IMR-90 (cell line): ENCODE measurements at regions not wholly inside any gene's neighbourhood (a gene's known extent, or its start where the extent isn't known, plus 50 kb on each side); places are given as distances from the start of the nearest gene placed in this dataset.
A peak's percentile ranks its signal among the peaks of the same experiment; 100 is the strongest.

Experiments
- ATAC-seq: fragments of 200-7000 bp; cut with Tn5 transposase; 2 replicates; pipeline ENCODE4 v1.9.1; 2020; ENCODE audit warnings: low read depth, mild to moderate bottlenecking, moderate library complexity
- BruUV-seq: library from RNA; stranded (reverse); fragments of 400-500 nt; replicated peaks from 2 replicates; lab custom pipeline; 2021; lab: Mats Ljungman, UMichigan
- CTCF ChIA-PET: fragments of 300-600 bp; formaldehyde crosslinking; extraction: SDS; loops from one replicate; lab custom pipeline; 2021; ENCODE audit warnings: antibody characterized with exemption; lab: Yijun Ruan, JAX
- POLR2A ChIA-PET: fragments of 300-600 bp; sonication (Branson Sonifier 250); formaldehyde crosslinking; loops from one replicate; lab custom pipeline; 2022; ENCODE audit warnings: antibody characterized with exemption; ENCODE audit not compliant: unreplicated experiment; lab: Charles Lee
- DNase-seq: peaks from one replicate; pipeline ENCODE4 v3.0.0; 2013
- H2AFZ ChIP-seq: replicated peaks from 2 replicates; pipeline ENCODE3; 2013; ENCODE audit warnings: low read length, mild to moderate bottlenecking; ENCODE audit not compliant: poor library complexity
- H2AK5ac ChIP-seq: 2 replicates; pipeline ENCODE4 v1.6.1; 2013; ENCODE audit warnings: low read depth, low read length, inconsistent platforms
- H2AK9ac ChIP-seq: replicated peaks from 2 replicates; pipeline ENCODE3; 2013; ENCODE audit warnings: mild to moderate bottlenecking, low read depth, low read length, moderate library complexity; ENCODE audit not compliant: poor library complexity
- H2BK120ac ChIP-seq: 2 replicates; pipeline ENCODE4 v1.6.1; 2013; ENCODE audit warnings: low read depth, low read length, inconsistent platforms
- H2BK15ac ChIP-seq: 3 replicates; pipeline ENCODE4 v1.6.1; 2013; ENCODE audit warnings: low read depth, low read length, inconsistent platforms
- H2BK20ac ChIP-seq: 2 replicates; pipeline ENCODE4 v1.6.1; 2013; ENCODE audit warnings: low read depth, mild to moderate bottlenecking, inconsistent platforms, low read length, moderate library complexity
- H2BK5ac ChIP-seq: 2 replicates; pipeline ENCODE4 v1.6.1; 2013; ENCODE audit warnings: mild to moderate bottlenecking, low read depth, low read length, inconsistent platforms; ENCODE audit not compliant: poor library complexity, severe bottlenecking
- H3K14ac ChIP-seq: replicated peaks from 2 replicates; pipeline ENCODE4 v1.6.1; 2013; ENCODE audit warnings: low read depth, low read length, inconsistent platforms
- H3K18ac ChIP-seq: 2 replicates; pipeline ENCODE4 v1.6.1; 2013; ENCODE audit warnings: low read depth, low read length, control low read depth
- H3K23ac ChIP-seq: 2 replicates; pipeline ENCODE4 v1.6.1; 2013; ENCODE audit warnings: low read depth, low read length, inconsistent platforms
- H3K27ac ChIP-seq: 2 replicates; pipeline ENCODE4 v1.5.1; 2013; ENCODE audit warnings: mild to moderate bottlenecking, control low read depth, low read length; ENCODE audit not compliant: insufficient read depth
- H3K27me3 ChIP-seq: 2 replicates; pipeline ENCODE4 v1.6.1; 2013; ENCODE audit warnings: low read length; ENCODE audit not compliant: control insufficient read depth, insufficient read depth
- H3K36me3 ChIP-seq: 2 replicates; pipeline ENCODE4 v1.6.1; 2013; ENCODE audit warnings: low read length, mixed read lengths; ENCODE audit not compliant: control insufficient read depth, insufficient read depth
- H3K4ac ChIP-seq: 2 replicates; pipeline ENCODE4 v1.6.1; 2013; ENCODE audit warnings: low read depth, low read length, inconsistent platforms
- H3K4me1 ChIP-seq: 2 replicates; pipeline ENCODE4 v1.6.1; 2013; ENCODE audit warnings: low read length, mixed read lengths; ENCODE audit not compliant: control insufficient read depth, insufficient read depth
- H3K4me2 ChIP-seq: 2 replicates; pipeline ENCODE4 v1.6.1; 2013; ENCODE audit warnings: low read depth, mild to moderate bottlenecking, control low read depth, low read length, moderate library complexity
- H3K4me3 ChIP-seq: 2 replicates; pipeline ENCODE4 v1.5.1; 2013; ENCODE audit warnings: low read depth, mild to moderate bottlenecking, control low read depth, low read length, moderate library complexity; ENCODE audit not compliant: insufficient read depth
- H3K56ac ChIP-seq: 2 replicates; pipeline ENCODE4 v1.6.1; 2013; ENCODE audit warnings: low read length, inconsistent platforms; ENCODE audit not compliant: insufficient read depth; ENCODE audit errors: extremely low read depth
- H3K79me1 ChIP-seq, 2 experiments: 2 replicates each; pipeline ENCODE4 v1.6.1; 2013; ENCODE audit warnings: low read length in 2 of 2, inconsistent platforms in 1 of 2, low read depth in 1 of 2
- H3K9ac ChIP-seq: 2 replicates; pipeline ENCODE4 v1.6.1; 2013; ENCODE audit warnings: low read depth, low read length, control low read depth
- H3K9me1 ChIP-seq: 2 replicates; pipeline ENCODE4 v1.6.1; 2013; ENCODE audit warnings: low read length, inconsistent platforms; ENCODE audit not compliant: insufficient read depth
- H3K9me3 ChIP-seq: 2 replicates; pipeline ENCODE4 v1.6.1; 2013; ENCODE audit warnings: low read length; ENCODE audit not compliant: control insufficient read depth, insufficient read depth
- H4K20me1 ChIP-seq: 2 replicates; pipeline ENCODE4 v1.6.1; 2013; ENCODE audit warnings: low read length, inconsistent platforms; ENCODE audit not compliant: insufficient read depth
- H4K5ac ChIP-seq: 2 replicates; pipeline ENCODE4 v1.6.1; 2013; ENCODE audit warnings: mild to moderate bottlenecking, low read depth, low read length, control low read depth
- H4K8ac ChIP-seq, 2 experiments: 2 replicates each; pipeline ENCODE4 v1.6.1; 2013; ENCODE audit warnings: low read depth in 2 of 2, low read length in 2 of 2, control low read depth in 1 of 2, inconsistent platforms in 1 of 2
- H4K91ac ChIP-seq: 2 replicates; pipeline ENCODE4 v1.6.1; 2013; ENCODE audit warnings: low read depth, low read length, inconsistent platforms; ENCODE audit not compliant: insufficient read depth
- CEBPB ChIP-seq: IDR thresholded peaks from 2 replicates; pipeline ENCODE4 v1.6.1; 2012; ENCODE audit warnings: low read depth, low read length, improper control_type of control experiment
- MAFK ChIP-seq: IDR thresholded peaks from 2 replicates; pipeline ENCODE4 v1.6.1; 2012; ENCODE audit warnings: low read depth, low read length, improper control_type of control experiment
- MXI1 ChIP-seq: IDR thresholded peaks from 2 replicates; pipeline ENCODE4 v1.6.1; 2012; ENCODE audit warnings: low read depth, mild to moderate bottlenecking, low read length, moderate library complexity, borderline replicate concordance
- NFE2L2 ChIP-seq: fragments of 150-350 bp; IDR thresholded peaks from 2 replicates; pipeline ENCODE4 v1.6.1; 2016; ENCODE audit warnings: low read depth, mild to moderate bottlenecking, low read length
- POLR2A ChIP-seq: IDR thresholded peaks from 2 replicates; pipeline ENCODE4 v1.6.1; 2012; ENCODE audit warnings: mild to moderate bottlenecking, low read depth, low read length
- RAD21 ChIP-seq: IDR thresholded peaks from 2 replicates; pipeline ENCODE4 v1.6.1; 2012; ENCODE audit warnings: low read length, improper control_type of control experiment
- RCOR1 ChIP-seq: IDR thresholded peaks from 2 replicates; pipeline ENCODE4 v1.6.1; 2012; ENCODE audit warnings: mild to moderate bottlenecking, low read length, improper control_type of control experiment; ENCODE audit not compliant: insufficient replicate concordance
- RFX5 ChIP-seq: IDR thresholded peaks from 2 replicates; pipeline ENCODE4 v1.8.0; 2012; ENCODE audit warnings: low read depth, mild to moderate bottlenecking, low read length, moderate library complexity
- SMC3 ChIP-seq: fragments of 150-350 bp; IDR thresholded peaks from 2 replicates; pipeline ENCODE4 v1.6.1; 2016; ENCODE audit warnings: low read depth, mild to moderate bottlenecking, antibody characterized with exemption, low read length, moderate library complexity
- WGBS, 2 experiments: methylation state at CpG; one replicate each; pipeline versions ENCODE4 v1.1.5 to v1.1.7; 2013; ENCODE audit warnings: missing lambda C conversion rate in 2 of 2; ENCODE audit not compliant: insufficient read length in 1 of 2; ENCODE audit errors: extremely low coverage in 2 of 2; 5-methylcytosine and 5-hydroxymethylcytosine counted together
- dilution Hi-C: fragments of 300-500 bp; cut with HindIII; formaldehyde crosslinking; loops from one replicate; pipeline ENCODE4 v1.14.3; 2018; ENCODE audit warnings: low sequenced_read_pairs; ENCODE audit not compliant: unreplicated experiment
- in situ Hi-C: fragments of 300-500 bp; cut with MboI; formaldehyde crosslinking; loops from 3 replicates; pipeline ENCODE4 v1.14.3; 2019; ENCODE audit warnings: low sequenced_read_pairs, inconsistent platforms, mixed read lengths
- intact Hi-C: fragments of 100-400 bp; cut with micrococcal nuclease; formaldehyde crosslinking; loops from 2 replicates; pipeline ENCODE4 v1.10.0; 2022
- TF ChIP-seq, protein P1 (sequence below): fragments of 150-350 bp; IDR thresholded peaks from 2 replicates; pipeline ENCODE4 v1.6.1; 2017; ENCODE audit warnings: mild to moderate bottlenecking, antibody characterized with exemption, low read length, low read depth

DNA sequence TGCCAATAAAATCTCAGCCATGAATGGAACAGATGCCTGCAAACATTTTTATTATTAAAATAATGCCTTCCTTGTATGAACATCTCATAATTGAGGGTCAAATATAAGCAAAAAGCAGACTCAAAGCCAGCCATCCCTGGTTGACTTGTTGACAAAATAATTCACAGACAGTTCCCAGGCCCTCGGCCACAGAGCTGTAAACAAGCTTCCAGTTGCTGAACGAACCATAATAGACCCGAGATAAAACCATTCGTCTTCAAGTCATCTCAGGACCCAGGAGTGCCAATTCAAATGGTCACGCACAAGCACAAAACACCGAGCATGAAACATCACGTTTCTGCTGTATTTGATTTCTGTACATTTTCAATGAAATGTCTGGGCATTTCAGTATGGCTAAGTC is 113.3 kb upstream of the CDYL start:
- H2AFZ ChIP-seq: no peak overlapping the region
- no peak overlapping the region for H2AK9ac ChIP-seq
- H3K4ac ChIP-seq: no peak overlapping the region
- DNase-seq: no peak
- TF ChIP-seq POLR2A (no peak), MXI1 (no peak), SMC3 (no peak), MAFK (no peak), RFX5 (no peak), RAD21 (no peak), CEBPB (no peak), RCOR1 (no peak), NFE2L2 (no peak)
- TF ChIP-seq, protein P1, sequence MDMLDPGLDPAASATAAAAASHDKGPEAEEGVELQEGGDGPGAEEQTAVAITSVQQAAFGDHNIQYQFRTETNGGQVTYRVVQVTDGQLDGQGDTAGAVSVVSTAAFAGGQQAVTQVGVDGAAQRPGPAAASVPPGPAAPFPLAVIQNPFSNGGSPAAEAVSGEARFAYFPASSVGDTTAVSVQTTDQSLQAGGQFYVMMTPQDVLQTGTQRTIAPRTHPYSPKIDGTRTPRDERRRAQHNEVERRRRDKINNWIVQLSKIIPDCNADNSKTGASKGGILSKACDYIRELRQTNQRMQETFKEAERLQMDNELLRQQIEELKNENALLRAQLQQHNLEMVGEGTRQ: no peak
- H3K79me1 ChIP-seq: no peaks in the 10 kb centered on the region
- WGBS, 2 experiments: 62% methylated on average over 7 of the region's 7 CpGs; no CpG with 5 or more reads in 1 of the 2 experiments
- H4K20me1 ChIP-seq: no peaks in the 10 kb centered on the region
- no peaks in the 10 kb centered on the region for H3K27me3 ChIP-seq
- no peak overlapping the region for H4K5ac ChIP-seq
- CTCF ChIA-PET: interaction anchor here (1.4 kb wide), 1 partner anchor 148 kb away, joined by 3 read pairs; no protein-coding TSS in a partner anchor
- no peak overlapping the region for H3K4me3 ChIP-seq
- H3K18ac ChIP-seq: no peak overlapping the region
- H3K36me3 ChIP-seq: no peaks in the 10 kb centered on the region
- intact Hi-C loops (no loop called here), in situ Hi-C loops (no loop called here), dilution Hi-C loops (no loop called here)
- H2AK5ac ChIP-seq: no peak overlapping the region
- no TSS peak for BruUV-seq
- H2BK20ac ChIP-seq: no peak overlapping the region
- no peak overlapping the region for H2BK5ac ChIP-seq
- H2BK120ac ChIP-seq: 0 out of 2 replicates have a peak overlapping the region, but pooled peaks have one; percentile 11
- no peak overlapping the region for H3K56ac ChIP-seq
- H4K91ac ChIP-seq: no peak overlapping the region
- H3K9me1 ChIP-seq: peaks cover 16% of the 10 kb centered on the region
- POLR2A ChIA-PET: no interaction called here
- H4K8ac ChIP-seq: no peak overlapping the region
- H3K27ac ChIP-seq: no peak overlapping the region
- peaks cover 5% of the 10 kb centered on the region for H3K4me1 ChIP-seq
- H3K14ac ChIP-seq: no peak overlapping the region
- ATAC-seq: no peak
- no peak overlapping the region for H3K4me2 ChIP-seq
- no peaks in the 10 kb centered on the region for H3K9me3 ChIP-seq
- H3K9ac ChIP-seq: no peak overlapping the region
- H2BK15ac ChIP-seq: no peak overlapping the region
- no peak overlapping the region for H3K23ac ChIP-seq
